GM06990 (cell line): ENCODE measurements at regions not wholly inside any gene's neighbourhood (a gene's known extent, or its start where the extent isn't known, plus 50 kb on each side); places are given as distances from the start of the nearest gene placed in this dataset.

Experiments used
- DNase-seq: peaks from one replicate; pipeline ENCODE4 v3.0.0-alpha.2; 2011; ENCODE audit not compliant: insufficient read length; ENCODE audit errors: extremely low read depth
- H3K27me3 ChIP-seq: replicated peaks from 2 replicates; pipeline ENCODE4 v1.6.0; 2011; ENCODE audit warnings: low read length; ENCODE audit not compliant: control insufficient read depth, insufficient read depth
- H3K36me3 ChIP-seq: 2 replicates; pipeline ENCODE4 v1.5.1; 2011; ENCODE audit warnings: low read length; ENCODE audit not compliant: control insufficient read depth, insufficient read depth
- H3K4me3 ChIP-seq: replicated peaks from 2 replicates; pipeline ENCODE4 v1.5.1; 2011; ENCODE audit warnings: low read depth, mild to moderate bottlenecking, control low read depth, low read length
- CTCF ChIP-seq: IDR thresholded peaks from 2 replicates; pipeline ENCODE4 v1.5.1; 2011; ENCODE audit warnings: low read length, control low read depth, mild to moderate bottlenecking, inconsistent platforms; ENCODE audit not compliant: insufficient read depth, poor library complexity, severe bottlenecking

- H3K36me3 ChIP-seq: no peaks in the 10 kb centered on the region
- no peak overlapping the region for H3K4me3 ChIP-seq
- no peak for DNase-seq
- no peak for TF ChIP-seq CTCF
- no peaks in the 10 kb centered on the region for H3K27me3 ChIP-seq
Observed at GRCh38 chr14:37932008-37932407, 275.7 kb upstream of the SSTR1 start.

- Histone ChIP-seq H3K36me3 (no peaks in the 10 kb centered on the region), H3K27me3 (no peaks in the 10 kb centered on the region), H3K4me3 (no peak overlapping the region)
- no peak for DNase-seq
- no peak for TF ChIP-seq CTCF
Observed at GRCh38 chr14:37932481-37932880, 275.2 kb upstream of the SSTR1 start.

- TF ChIP-seq CTCF: no peak
- H3K4me3 ChIP-seq: no peak overlapping the region
- DNase-seq: no peak
- no peaks in the 10 kb centered on the region for H3K36me3 ChIP-seq
- no peaks in the 10 kb centered on the region for H3K27me3 ChIP-seq
Observed at GRCh38 chr14:37936971-37937370, 270.7 kb upstream of the SSTR1 start.

- Histone ChIP-seq H3K36me3 (no peaks in the 10 kb centered on the region), H3K27me3 (no peaks in the 10 kb centered on the region), H3K4me3 (no peak overlapping the region)
- no peak for DNase-seq
- no peak for TF ChIP-seq CTCF
Observed at GRCh38 chr14:37939442-37940028, 268.2 kb upstream of the SSTR1 start.

DNA sequence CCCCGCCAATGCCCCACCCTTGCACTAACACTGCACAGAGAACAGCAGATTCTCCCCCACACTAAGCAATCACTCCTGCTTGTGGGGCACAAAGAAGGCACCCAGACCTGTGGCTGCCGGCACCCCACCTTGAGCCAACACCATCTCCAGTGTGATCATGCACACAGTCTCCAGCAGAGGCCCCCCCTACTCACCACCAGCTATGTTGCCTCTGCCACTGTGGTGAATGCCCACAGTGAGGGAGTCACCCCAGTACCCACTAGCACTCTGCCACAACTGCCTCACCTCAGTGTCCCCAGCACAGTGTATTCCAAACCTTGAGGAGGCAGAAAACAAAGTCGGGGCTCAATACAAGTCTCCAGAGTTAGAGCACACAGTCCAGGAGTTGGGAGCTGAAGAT, 261.7 kb upstream of the SSTR1 start:
- TF ChIP-seq CTCF: no peak
- no peaks in the 10 kb centered on the region for H3K27me3 ChIP-seq
- H3K36me3 ChIP-seq: no peaks in the 10 kb centered on the region
- no peak for DNase-seq
- H3K4me3 ChIP-seq: no peak overlapping the region

DNA sequence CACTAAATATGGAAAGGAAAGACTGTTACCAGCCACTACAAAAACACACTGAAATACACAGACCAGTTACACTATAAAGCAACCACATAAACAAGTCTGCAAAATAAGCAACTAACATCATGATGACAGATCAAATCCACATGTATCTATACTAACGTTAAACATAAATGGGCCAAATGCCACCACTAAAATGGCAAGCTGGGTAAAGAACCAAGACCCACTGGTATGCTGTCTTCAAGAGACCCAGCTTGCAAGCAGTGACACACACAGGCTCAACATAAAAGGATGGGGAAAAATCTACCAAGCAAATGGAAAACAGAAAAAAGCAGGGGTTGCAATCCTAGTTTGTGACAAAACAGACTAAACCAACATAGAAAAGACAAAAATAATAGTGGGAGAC, 260.9 kb upstream of the SSTR1 start:
- no peak for DNase-seq
- no peak for TF ChIP-seq CTCF
- H3K4me3 ChIP-seq: no peak overlapping the region
- no peaks in the 10 kb centered on the region for H3K36me3 ChIP-seq
- H3K27me3 ChIP-seq: no peaks in the 10 kb centered on the region
